Neural cell (in vitro differentiated cells): ENCODE measurements at regions not wholly inside any gene's neighbourhood (a gene's known extent, or its start where the extent isn't known, plus 50 kb on each side); places are given as distances from the start of the nearest gene placed in this dataset.

ENCODE experiments used
- H2AFZ ChIP-seq: fragments of 200-600, 300-800 bp; sonication (generic), shearing (Covaris generic); 2 replicates; pipeline ENCODE4 v1.6.0; 2014; ENCODE audit warnings: low read depth, mild to moderate bottlenecking, antibody characterized with exemption, low read length, moderate library complexity
- H3F3A ChIP-seq: fragments of 200-600 bp; shearing (Covaris generic); 2 replicates; pipeline ENCODE4 v1.6.1; 2016; ENCODE audit warnings: mild to moderate bottlenecking, moderate library complexity, mixed read lengths, antibody characterized with exemption, low read length; ENCODE audit not compliant: insufficient read depth, poor library complexity, severe bottlenecking
- H3K27ac ChIP-seq: fragments of 200-600, 300-800 bp; sonication (generic), shearing (Covaris generic); 2 replicates; pipeline ENCODE4 v1.5.1; 2014; ENCODE audit warnings: mild to moderate bottlenecking, low read length, moderate library complexity
- H3K27me3 ChIP-seq: fragments of 300-800, 200-600 bp; sonication (generic), shearing (Covaris generic); 2 replicates; pipeline ENCODE4 v1.6.0; 2014; ENCODE audit warnings: mild to moderate bottlenecking, low read depth, low read length, moderate library complexity; ENCODE audit not compliant: insufficient read depth
- H3K36me3 ChIP-seq: fragments of 300-800, 200-600 bp; sonication (generic), shearing (Covaris generic); 2 replicates; pipeline ENCODE4 v1.5.1; 2014; ENCODE audit warnings: mild to moderate bottlenecking, antibody characterized with exemption, low read length, moderate library complexity; ENCODE audit not compliant: insufficient read depth
- H3K4me2 ChIP-seq: fragments of 300-800, 200-600 bp; sonication (generic), shearing (Covaris generic); 2 replicates; pipeline ENCODE4 v1.6.0; 2014; ENCODE audit warnings: mild to moderate bottlenecking, low read length
- H3K4me3 ChIP-seq: fragments of 300-800, 200-600 bp; sonication (generic), shearing (Covaris generic); 2 replicates; pipeline ENCODE4 v1.5.1; 2014; ENCODE audit warnings: mild to moderate bottlenecking, low read length, moderate library complexity
- H3K79me2 ChIP-seq: fragments of 200-600 bp; shearing (Covaris generic); replicated peaks from 2 replicates; pipeline ENCODE4 v1.6.0; 2014; ENCODE audit warnings: mild to moderate bottlenecking, low read length, moderate library complexity; ENCODE audit not compliant: insufficient read depth
- H3K9ac ChIP-seq: fragments of 300-800, 200-600 bp; sonication (generic), shearing (Covaris generic); 2 replicates; pipeline ENCODE4 v1.6.1; 2016; ENCODE audit warnings: mild to moderate bottlenecking, low read length, mixed read lengths
- H3K9me2 ChIP-seq: fragments of 200-600 bp; shearing (Covaris generic); 2 replicates; pipeline ENCODE4 v1.6.1; 2016; ENCODE audit warnings: mild to moderate bottlenecking, low read length, mixed read lengths; ENCODE audit not compliant: insufficient read depth
- H3K9me3 ChIP-seq: fragments of 200-600, 300-800 bp; sonication (generic), shearing (Covaris generic); 2 replicates; pipeline ENCODE4 v1.6.1; 2016; ENCODE audit warnings: mild to moderate bottlenecking, mixed run types, low read length, moderate library complexity, mixed read lengths
- H4K20me1 ChIP-seq: fragments of 200-600 bp; shearing (Covaris generic); 2 replicates; pipeline ENCODE4 v1.6.1; 2016; ENCODE audit warnings: mild to moderate bottlenecking, mixed run types; ENCODE audit not compliant: insufficient read depth
- EP300 ChIP-seq: fragments of 450-650 bp; conservative IDR thresholded peaks from 2 replicates; pipeline ENCODE4 v1.6.1; 2014; ENCODE audit warnings: antibody characterized with exemption, mild to moderate bottlenecking, moderate library complexity; ENCODE audit not compliant: poor library complexity, severe bottlenecking
- EZH2 ChIP-seq: fragments of 200-600, 300-800 bp; shearing (Covaris generic), sonication (generic); IDR thresholded peaks from 2 replicates; pipeline ENCODE4 v1.6.1; 2014; ENCODE audit warnings: antibody characterized with exemption, low read length, borderline replicate concordance, mild to moderate bottlenecking; ENCODE audit not compliant: insufficient read depth, poor library complexity, severe bottlenecking
- MXI1 ChIP-seq: fragments of 450-650 bp; conservative IDR thresholded peaks from 2 replicates; pipeline ENCODE4 v1.6.1; 2014; ENCODE audit warnings: antibody characterized with exemption, mild to moderate bottlenecking; ENCODE audit not compliant: poor library complexity, severe bottlenecking
- POLR2AphosphoS5 ChIP-seq: IDR thresholded peaks from 2 replicates; pipeline ENCODE4 v1.6.1; 2012
- RAD21 ChIP-seq: fragments of 450-650 bp; conservative IDR thresholded peaks from 2 replicates; pipeline ENCODE4 v1.6.1; 2014; ENCODE audit warnings: antibody characterized with exemption, mild to moderate bottlenecking, moderate library complexity
- SMC3 ChIP-seq: fragments of 450-650 bp; conservative IDR thresholded peaks from 2 replicates; pipeline ENCODE4 v1.6.1; 2014; ENCODE audit warnings: antibody characterized with exemption, mild to moderate bottlenecking, moderate library complexity; ENCODE audit not compliant: poor library complexity
- TAF1 ChIP-seq: IDR thresholded peaks from 2 replicates; pipeline ENCODE4 v1.6.1; 2012; ENCODE audit warnings: low read depth
- TF ChIP-seq, protein P1 (sequence below): fragments of 450-650 bp; IDR thresholded peaks from 2 replicates; pipeline ENCODE4 v1.5.1; 2014; ENCODE audit warnings: antibody characterized with exemption, mild to moderate bottlenecking, moderate library complexity; ENCODE audit not compliant: poor library complexity, severe bottlenecking
- TF ChIP-seq, protein P2 (sequence below): IDR thresholded peaks from 2 replicates; pipeline ENCODE4 v1.6.1; 2012; ENCODE audit warnings: borderline replicate concordance

DNA sequence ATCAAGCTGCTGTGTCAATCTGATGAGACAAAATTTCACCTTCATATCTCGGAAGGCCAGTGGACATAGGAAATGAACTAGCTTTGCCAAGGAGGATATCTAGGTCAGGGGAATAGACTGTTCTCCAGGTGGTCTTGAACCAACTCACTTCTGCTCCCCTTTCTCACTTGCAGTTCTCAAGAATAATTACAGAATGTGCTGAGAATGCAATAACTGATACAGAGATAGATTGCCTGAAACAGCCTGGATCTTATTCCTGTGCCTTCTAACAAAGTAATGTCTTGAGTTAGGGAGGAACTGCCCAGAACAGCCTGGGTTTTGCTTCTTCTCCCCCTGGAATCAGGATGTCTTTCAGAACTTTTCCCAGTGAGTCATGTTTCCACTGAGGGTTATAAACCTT, 636.7 kb downstream of the KCNT2 start:
- H4K20me1 ChIP-seq = no peaks in the 10 kb centered on the region
- no peaks in the 10 kb centered on the region for H3K9me2 ChIP-seq
- no peaks in the 10 kb centered on the region for H3F3A ChIP-seq
- no peaks in the 10 kb centered on the region for H3K36me3 ChIP-seq
- H3K9ac ChIP-seq = no peak overlapping the region
- no peaks in the 10 kb centered on the region for H3K9me3 ChIP-seq
- H3K79me2 ChIP-seq = no peaks in the 10 kb centered on the region
- H2AFZ ChIP-seq = no peak overlapping the region
- H3K4me3 ChIP-seq = no peak overlapping the region
- H3K4me2 ChIP-seq = no peak overlapping the region
- TF ChIP-seq, protein P1, sequence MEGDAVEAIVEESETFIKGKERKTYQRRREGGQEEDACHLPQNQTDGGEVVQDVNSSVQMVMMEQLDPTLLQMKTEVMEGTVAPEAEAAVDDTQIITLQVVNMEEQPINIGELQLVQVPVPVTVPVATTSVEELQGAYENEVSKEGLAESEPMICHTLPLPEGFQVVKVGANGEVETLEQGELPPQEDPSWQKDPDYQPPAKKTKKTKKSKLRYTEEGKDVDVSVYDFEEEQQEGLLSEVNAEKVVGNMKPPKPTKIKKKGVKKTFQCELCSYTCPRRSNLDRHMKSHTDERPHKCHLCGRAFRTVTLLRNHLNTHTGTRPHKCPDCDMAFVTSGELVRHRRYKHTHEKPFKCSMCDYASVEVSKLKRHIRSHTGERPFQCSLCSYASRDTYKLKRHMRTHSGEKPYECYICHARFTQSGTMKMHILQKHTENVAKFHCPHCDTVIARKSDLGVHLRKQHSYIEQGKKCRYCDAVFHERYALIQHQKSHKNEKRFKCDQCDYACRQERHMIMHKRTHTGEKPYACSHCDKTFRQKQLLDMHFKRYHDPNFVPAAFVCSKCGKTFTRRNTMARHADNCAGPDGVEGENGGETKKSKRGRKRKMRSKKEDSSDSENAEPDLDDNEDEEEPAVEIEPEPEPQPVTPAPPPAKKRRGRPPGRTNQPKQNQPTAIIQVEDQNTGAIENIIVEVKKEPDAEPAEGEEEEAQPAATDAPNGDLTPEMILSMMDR = no peak
- no peak for TF ChIP-seq POLR2AphosphoS5
- no peaks in the 10 kb centered on the region for H3K27me3 ChIP-seq
- H3K27ac ChIP-seq = no peak overlapping the region

DNA sequence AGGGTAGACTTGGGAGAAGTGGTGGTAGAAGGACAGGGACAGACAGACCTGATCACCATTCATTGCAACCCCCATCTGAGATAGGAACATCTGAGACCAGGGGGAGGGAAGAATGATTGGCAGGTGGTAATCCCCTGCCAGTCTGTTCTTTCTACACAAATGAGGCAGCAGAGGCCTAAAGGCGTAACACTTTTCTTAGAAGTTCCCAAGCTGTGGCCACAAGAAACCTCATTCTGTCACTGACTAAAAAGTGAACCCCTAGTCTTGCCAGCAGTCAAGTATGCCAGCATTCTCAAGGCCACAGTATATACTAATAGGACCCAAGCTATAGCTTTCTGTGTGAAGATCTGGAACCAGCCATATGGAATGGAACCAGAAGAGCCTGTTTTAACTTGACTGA, 638.0 kb downstream of the KCNT2 start:
- H3K27me3 ChIP-seq = no peaks in the 10 kb centered on the region
- no peaks in the 10 kb centered on the region for H3F3A ChIP-seq
- H2AFZ ChIP-seq = no peak overlapping the region
- H4K20me1 ChIP-seq = no peaks in the 10 kb centered on the region
- no peak for TF ChIP-seq EZH2
- TF ChIP-seq POLR2AphosphoS5 = no peak
- no peak for TF ChIP-seq EP300
- no peak for TF ChIP-seq MXI1
- TF ChIP-seq, protein P1 = no peak
- TF ChIP-seq SMC3 = no peak
- no peak for TF ChIP-seq RAD21
- no peak overlapping the region for H3K27ac ChIP-seq
- no peaks in the 10 kb centered on the region for H3K36me3 ChIP-seq
- no peaks in the 10 kb centered on the region for H3K9me2 ChIP-seq
- no peak overlapping the region for H3K4me2 ChIP-seq
- H3K9ac ChIP-seq = no peak overlapping the region
- H3K4me3 ChIP-seq = no peak overlapping the region
- H3K9me3 ChIP-seq = no peaks in the 10 kb centered on the region
- no peaks in the 10 kb centered on the region for H3K79me2 ChIP-seq

DNA sequence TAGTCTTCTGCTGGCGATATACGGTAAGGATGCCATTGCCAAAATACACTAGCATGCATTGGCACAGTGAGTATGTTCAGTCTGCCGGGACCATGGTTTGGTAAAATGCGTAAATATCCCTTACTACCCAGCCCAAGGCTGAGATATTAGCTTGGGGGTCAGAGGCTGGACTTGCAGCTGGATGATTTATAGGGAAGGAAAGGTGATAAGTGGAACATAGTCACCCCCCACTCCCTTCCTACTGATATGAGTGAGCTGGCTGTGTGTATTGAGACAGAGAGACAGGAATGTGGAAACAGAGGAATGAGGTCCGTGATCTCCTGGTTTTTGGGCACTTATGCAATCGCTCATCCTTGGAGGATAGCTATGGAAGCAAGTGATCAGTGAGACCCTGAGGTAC, 642.8 kb downstream of the KCNT2 start:
- H3K9ac ChIP-seq = no peak overlapping the region
- TF ChIP-seq EP300 = no peak
- TF ChIP-seq, protein P2, sequence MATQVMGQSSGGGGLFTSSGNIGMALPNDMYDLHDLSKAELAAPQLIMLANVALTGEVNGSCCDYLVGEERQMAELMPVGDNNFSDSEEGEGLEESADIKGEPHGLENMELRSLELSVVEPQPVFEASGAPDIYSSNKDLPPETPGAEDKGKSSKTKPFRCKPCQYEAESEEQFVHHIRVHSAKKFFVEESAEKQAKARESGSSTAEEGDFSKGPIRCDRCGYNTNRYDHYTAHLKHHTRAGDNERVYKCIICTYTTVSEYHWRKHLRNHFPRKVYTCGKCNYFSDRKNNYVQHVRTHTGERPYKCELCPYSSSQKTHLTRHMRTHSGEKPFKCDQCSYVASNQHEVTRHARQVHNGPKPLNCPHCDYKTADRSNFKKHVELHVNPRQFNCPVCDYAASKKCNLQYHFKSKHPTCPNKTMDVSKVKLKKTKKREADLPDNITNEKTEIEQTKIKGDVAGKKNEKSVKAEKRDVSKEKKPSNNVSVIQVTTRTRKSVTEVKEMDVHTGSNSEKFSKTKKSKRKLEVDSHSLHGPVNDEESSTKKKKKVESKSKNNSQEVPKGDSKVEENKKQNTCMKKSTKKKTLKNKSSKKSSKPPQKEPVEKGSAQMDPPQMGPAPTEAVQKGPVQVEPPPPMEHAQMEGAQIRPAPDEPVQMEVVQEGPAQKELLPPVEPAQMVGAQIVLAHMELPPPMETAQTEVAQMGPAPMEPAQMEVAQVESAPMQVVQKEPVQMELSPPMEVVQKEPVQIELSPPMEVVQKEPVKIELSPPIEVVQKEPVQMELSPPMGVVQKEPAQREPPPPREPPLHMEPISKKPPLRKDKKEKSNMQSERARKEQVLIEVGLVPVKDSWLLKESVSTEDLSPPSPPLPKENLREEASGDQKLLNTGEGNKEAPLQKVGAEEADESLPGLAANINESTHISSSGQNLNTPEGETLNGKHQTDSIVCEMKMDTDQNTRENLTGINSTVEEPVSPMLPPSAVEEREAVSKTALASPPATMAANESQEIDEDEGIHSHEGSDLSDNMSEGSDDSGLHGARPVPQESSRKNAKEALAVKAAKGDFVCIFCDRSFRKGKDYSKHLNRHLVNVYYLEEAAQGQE = no peak
- TF ChIP-seq POLR2AphosphoS5 = no peak
- TF ChIP-seq TAF1 = no peak
- no peak for TF ChIP-seq RAD21
- TF ChIP-seq MXI1 = no peak
- TF ChIP-seq EZH2 = no peak
- TF ChIP-seq, protein P1 = no peak
- TF ChIP-seq SMC3 = no peak

More for the DNA sequence above, 642.8 kb downstream of the KCNT2 start:
- Histone ChIP-seq H3K4me2 (no peak overlapping the region), H3K4me3 (no peak overlapping the region), H4K20me1 (no peaks in the 10 kb centered on the region), H3K9me3 (no peaks in the 10 kb centered on the region), H3F3A (no peaks in the 10 kb centered on the region), H3K79me2 (no peaks in the 10 kb centered on the region), H3K27ac (no peak overlapping the region), H3K9me2 (no peaks in the 10 kb centered on the region), H3K27me3 (no peaks in the 10 kb centered on the region), H2AFZ (no peak overlapping the region), H3K36me3 (no peaks in the 10 kb centered on the region)
